Hepatocyte (in vitro differentiated cells): ENCODE measurements at regions not wholly inside any gene's neighbourhood (a gene's known extent, or its start where the extent isn't known, plus 50 kb on each side); places are given as distances from the start of the nearest gene placed in this dataset.

ENCODE experiments used
- DNase-seq: peaks from one replicate; pipeline ENCODE4 v3.0.0-alpha.2; 2016; ENCODE audit warnings: low spot score
- H2AFZ ChIP-seq: fragments of 200-600 bp; sonication (generic); 2 replicates; pipeline ENCODE4 v1.6.0; 2016; ENCODE audit warnings: antibody characterized with exemption, mild to moderate bottlenecking
- H3K27ac ChIP-seq: fragments of 200-600 bp; sonication (generic); 2 replicates; pipeline ENCODE4 v1.5.1; 2016; ENCODE audit warnings: mild to moderate bottlenecking
- H3K27me3 ChIP-seq: fragments of 200-600 bp; sonication (generic); 2 replicates; pipeline ENCODE4 v1.6.1; 2016
- H3K36me3 ChIP-seq: fragments of 200-600 bp; sonication (generic); replicated peaks from 2 replicates; pipeline ENCODE4 v1.5.1; 2016; ENCODE audit warnings: low read depth; ENCODE audit not compliant: insufficient read depth
- H3K4me1 ChIP-seq: fragments of 200-600 bp; sonication (generic); 2 replicates; pipeline ENCODE4 v1.5.1; 2016; ENCODE audit warnings: mild to moderate bottlenecking, moderate library complexity; ENCODE audit not compliant: insufficient read depth
- H3K4me2 ChIP-seq: fragments of 200-600 bp; sonication (generic); 2 replicates; pipeline ENCODE4 v1.6.0; 2016
- H3K4me3 ChIP-seq: fragments of 200-600 bp; sonication (generic); 2 replicates; pipeline ENCODE4 v1.5.1; 2016; ENCODE audit warnings: mild to moderate bottlenecking
- H3K79me2 ChIP-seq: fragments of 200-600 bp; sonication (generic); 2 replicates; pipeline ENCODE4 v1.6.0; 2017; ENCODE audit warnings: mild to moderate bottlenecking
- H3K9me2 ChIP-seq: fragments of 200-600 bp; sonication (generic); replicated peaks from 2 replicates; pipeline ENCODE4 v1.6.0; 2017; ENCODE audit warnings: mild to moderate bottlenecking; ENCODE audit not compliant: insufficient read depth
- H3K9me3 ChIP-seq: fragments of 200-600 bp; sonication (generic); 2 replicates; pipeline ENCODE4 v1.5.1; 2016; ENCODE audit warnings: low read depth, mild to moderate bottlenecking
- H4K20me1 ChIP-seq: fragments of 200-600 bp; sonication (generic); 2 replicates; pipeline ENCODE4 v1.6.0; 2016; ENCODE audit warnings: mild to moderate bottlenecking; ENCODE audit not compliant: insufficient read depth, poor library complexity, severe bottlenecking
- CTCF ChIP-seq: fragments of 200-600 bp; sonication (generic); IDR thresholded peaks from 2 replicates; pipeline ENCODE4 v1.5.1; 2016; ENCODE audit warnings: antibody characterized with exemption, mild to moderate bottlenecking; ENCODE audit not compliant: poor library complexity
- EZH2 ChIP-seq: fragments of 200-600 bp; sonication (generic); IDR thresholded peaks from 2 replicates; pipeline ENCODE4 v1.6.1; 2016; ENCODE audit warnings: antibody characterized with exemption, mild to moderate bottlenecking, borderline replicate concordance
- EZH2phosphoT487 ChIP-seq: fragments of 200-600 bp; sonication (generic); IDR thresholded peaks from one replicate; pipeline ENCODE4 v1.6.1; 2018; ENCODE audit warnings: antibody characterized with exemption, mild to moderate bottlenecking, low read depth, moderate library complexity; ENCODE audit not compliant: unreplicated experiment, severe bottlenecking
- WGBS: methylation state at CpG from one replicate; pipeline ENCODE4 v1.1.6; 2016; ENCODE audit warnings: low lambda C conversion rate; ENCODE audit errors: missing lambda C conversion rate; 5-methylcytosine and 5-hydroxymethylcytosine counted together

- WGBS: 69% methylated on average over 3 of the region's 3 CpGs
- Histone ChIP-seq H3K27me3 (no peaks in the 10 kb centered on the region), H3K4me3 (no peak overlapping the region), H2AFZ (no peak overlapping the region), H3K36me3 (no peaks in the 10 kb centered on the region), H3K4me1 (peaks cover 6% of the 10 kb centered on the region), H4K20me1 (no peaks in the 10 kb centered on the region), H3K9me3 (peaks cover 6% of the 10 kb centered on the region), H3K9me2 (no peaks in the 10 kb centered on the region), H3K27ac (no peak overlapping the region), H3K4me2 (no peak overlapping the region), H3K79me2 (no peaks in the 10 kb centered on the region)
- no peak for DNase-seq
- TF ChIP-seq EZH2 (no peak), EZH2phosphoT487 (no peak), CTCF (no peak)
Observed at GRCh38 chr10:78504181-78504580, 470.5 kb downstream of the RPS24 start.

- no peaks in the 10 kb centered on the region for H3K79me2 ChIP-seq
- H3K27me3 ChIP-seq: no peaks in the 10 kb centered on the region
- TF ChIP-seq EZH2phosphoT487: no peak
- no peak for TF ChIP-seq CTCF
- no peak for TF ChIP-seq EZH2
- 97% methylated on average over 4 of the region's 4 CpGs for WGBS
- DNase-seq: no peak
- peaks cover 6% of the 10 kb centered on the region for H3K4me1 ChIP-seq
- H3K36me3 ChIP-seq: no peaks in the 10 kb centered on the region
- H3K9me2 ChIP-seq: no peaks in the 10 kb centered on the region
- no peak overlapping the region for H3K4me2 ChIP-seq
- H3K9me3 ChIP-seq: peaks cover 6% of the 10 kb centered on the region
- no peak overlapping the region for H3K27ac ChIP-seq
- no peak overlapping the region for H2AFZ ChIP-seq
- no peak overlapping the region for H3K4me3 ChIP-seq
- H4K20me1 ChIP-seq: no peaks in the 10 kb centered on the region
Observed at GRCh38 chr10:78505657-78506056, 472.0 kb downstream of the RPS24 start.

GRCh38 chr10:78506614-78507013 lies 473.0 kb downstream of the RPS24 start:
- Histone ChIP-seq H3K36me3 (no peaks in the 10 kb centered on the region), H3K4me1 (peaks cover 6% of the 10 kb centered on the region), H3K4me3 (no peak overlapping the region), H2AFZ (no peak overlapping the region), H3K9me3 (peaks cover 6% of the 10 kb centered on the region), H4K20me1 (no peaks in the 10 kb centered on the region), H3K4me2 (no peak overlapping the region), H3K9me2 (no peaks in the 10 kb centered on the region), H3K27ac (no peak overlapping the region), H3K27me3 (no peaks in the 10 kb centered on the region), H3K79me2 (no peaks in the 10 kb centered on the region)
- no peak for DNase-seq
- WGBS: 92% methylated on average over 2 of the region's 2 CpGs
- TF ChIP-seq CTCF (no peak), EZH2phosphoT487 (no peak), EZH2 (no peak)
